Stimulated activated CD8-positive, alpha-beta memory T cell treated with anti-CD3 and anti-CD28 coated beads, Interleukin-12 subunit alpha, Interleukin-12 subunit beta, amount 100 ng/mL, for 1 hour (primary cell): ENCODE measurements at regions not wholly inside any gene's neighbourhood (a gene's known extent, or its start where the extent isn't known, plus 50 kb on each side); places are given as distances from the start of the nearest gene placed in this dataset.

ENCODE experiments used
- DNase-seq: peaks from one replicate; pipeline ENCODE4 v3.0.0-alpha.2; 2020; ENCODE audit warnings: low read depth

- DNase-seq = no peak
Observed at GRCh38 chr12:124428792-124429281, 133.9 kb downstream of the RFLNA start.

GRCh38 chr12:124428136-124428791, 133.4 kb downstream of the RFLNA start:
- no peak for DNase-seq

- DNase-seq = no peak
Observed at GRCh38 chr12:124426594-124427555, 132.0 kb downstream of the RFLNA start.

GRCh38 chr12:124425667-124426066, 130.8 kb downstream of the RFLNA start:
- no peak for DNase-seq

- DNase-seq = no peak
Observed at GRCh38 chr12:124424516-124424905, 129.6 kb downstream of the RFLNA start.

GRCh38 chr12:124423761-124424515, 129.0 kb downstream of the RFLNA start:
- peak; percentile 22 for DNase-seq

- DNase-seq = no peak
Observed at GRCh38 chr12:124422570-124423523, 128.0 kb downstream of the RFLNA start.

- no peak for DNase-seq
Observed at GRCh38 chr12:124422142-124422569, 127.3 kb downstream of the RFLNA start.

- no peak for DNase-seq
Observed at GRCh38 chr12:124420996-124421674, 126.2 kb downstream of the RFLNA start.

GRCh38 chr12:124420041-124420995, 125.4 kb downstream of the RFLNA start:
- no peak for DNase-seq

- DNase-seq = no peak
Observed at GRCh38 chr12:124419292-124420040, 124.6 kb downstream of the RFLNA start.

- DNase-seq = no peak
Observed at GRCh38 chr12:124418791-124419190, 123.9 kb downstream of the RFLNA start.

- DNase-seq = no peak
Observed at GRCh38 chr12:124418156-124418555, 123.3 kb downstream of the RFLNA start.

- no peak for DNase-seq
Observed at GRCh38 chr12:124416516-124417395, 121.9 kb downstream of the RFLNA start.

GRCh38 chr12:124415064-124415463, 120.2 kb downstream of the RFLNA start:
- no peak for DNase-seq

- no peak for DNase-seq
Observed at GRCh38 chr12:124413915-124414314, 119.0 kb downstream of the RFLNA start.

GRCh38 chr12:124413401-124413800, 118.5 kb downstream of the RFLNA start:
- DNase-seq = no peak

GRCh38 chr12:124412646-124413015, 117.7 kb downstream of the RFLNA start:
- DNase-seq = no peak
